Activated naive CD4-positive, alpha-beta T cell treated with anti-CD3 and anti-CD28 coated beads, Interleukin-2, amount 50 U/mL, for 72 hours (primary cell): ENCODE measurements at regions not wholly inside any gene's neighbourhood (a gene's known extent, or its start where the extent isn't known, plus 50 kb on each side); places are given as distances from the start of the nearest gene placed in this dataset.
"Not testable (repeated sequence)": the region's sequence is repeated elsewhere in the genome, so short reads cannot be mapped to it uniquely, and the experiment has no call there.

Experiments used
- ATAC-seq, 2 donors: fragments of 150-1000 bp; cut with Tn5 transposase; 2 replicates each; pipeline ENCODE4 v1.10.0; 2021; ENCODE audit warnings: mild to moderate bottlenecking in 2 of 2, moderate library complexity in 2 of 2
- DNase-seq, 2 donors: peaks; one replicate each; pipeline ENCODE4 v3.0.0; 2021 to 2022; ENCODE audit warnings: low spot score in 2 of 2
- H3K27ac Mint-ChIP-seq, 2 donors: one replicate each; pipeline ENCODE4 v1.8.0; 2022; ENCODE audit warnings: mild to moderate bottlenecking in 2 of 2, mixed read lengths in 2 of 2
- H3K36me3 Mint-ChIP-seq, 2 donors: one replicate each; pipeline ENCODE4 v1.8.0; 2022; ENCODE audit warnings: mixed read lengths in 2 of 2
- H3K9me3 Mint-ChIP-seq, 2 donors: one replicate each; pipeline ENCODE4 v1.8.0; 2022; ENCODE audit warnings: mixed read lengths in 2 of 2

- ATAC-seq (no peak), DNase-seq (no peak)
- peaks cover 5 to 7% of the 10 kb centered on the region in 2 donors for H3K9me3 Mint-ChIP-seq
- H3K36me3 Mint-ChIP-seq = no peaks in the 10 kb centered on the region
- no peak overlapping the region for H3K27ac Mint-ChIP-seq
These were observed 178.3 kb downstream of the CAVIN4 start for GRCh38 chr9:100756217-100756616.

- DNase-seq (no peak), ATAC-seq (no peak)
- peaks cover 10 to 20% of the 10 kb centered on the region in 2 donors for H3K9me3 Mint-ChIP-seq
- no peak overlapping the region for H3K27ac Mint-ChIP-seq
- H3K36me3 Mint-ChIP-seq = no peaks in the 10 kb centered on the region
These were observed 181.3 kb downstream of the CAVIN4 start for GRCh38 chr9:100759215-100759614.

- H3K27ac Mint-ChIP-seq = no peak overlapping the region
- ATAC-seq (no peak), DNase-seq (no peak)
- no peaks in the 10 kb centered on the region for H3K36me3 Mint-ChIP-seq
- peaks cover 5 to 13% of the 10 kb centered on the region in 2 donors for H3K9me3 Mint-ChIP-seq
These were observed 183.5 kb downstream of the CAVIN4 start for GRCh38 chr9:100761276-100761802.

GRCh38 chr9:100774326-100774725 lies 196.4 kb downstream of the CAVIN4 start:
- no peak for DNase-seq
- no peak overlapping the region for H3K27ac Mint-ChIP-seq
- ATAC-seq = no peak
- peaks cover 0 to 8% of the 10 kb centered on the region in 2 donors for H3K9me3 Mint-ChIP-seq
- H3K36me3 Mint-ChIP-seq = peaks cover 0 to 8% of the 10 kb centered on the region in 2 donors

GRCh38 chr9:100774962-100775361 lies 197.1 kb downstream of the CAVIN4 start:
- no peak for DNase-seq
- Mint-ChIP-seq H3K27ac (no peak overlapping the region), H3K9me3 (peaks cover 0 to 8% of the 10 kb centered on the region in 2 donors), H3K36me3 (peaks cover 0 to 8% of the 10 kb centered on the region in 2 donors)
- no peak for ATAC-seq

GRCh38 chr9:100775912-100776311 lies 198.0 kb downstream of the CAVIN4 start:
- H3K27ac Mint-ChIP-seq = no peak overlapping the region
- DNase-seq = no peak
- H3K36me3 Mint-ChIP-seq = peaks cover 0 to 8% of the 10 kb centered on the region in 2 donors
- peaks cover 0 to 8% of the 10 kb centered on the region in 2 donors for H3K9me3 Mint-ChIP-seq
- ATAC-seq = no peak

DNA sequence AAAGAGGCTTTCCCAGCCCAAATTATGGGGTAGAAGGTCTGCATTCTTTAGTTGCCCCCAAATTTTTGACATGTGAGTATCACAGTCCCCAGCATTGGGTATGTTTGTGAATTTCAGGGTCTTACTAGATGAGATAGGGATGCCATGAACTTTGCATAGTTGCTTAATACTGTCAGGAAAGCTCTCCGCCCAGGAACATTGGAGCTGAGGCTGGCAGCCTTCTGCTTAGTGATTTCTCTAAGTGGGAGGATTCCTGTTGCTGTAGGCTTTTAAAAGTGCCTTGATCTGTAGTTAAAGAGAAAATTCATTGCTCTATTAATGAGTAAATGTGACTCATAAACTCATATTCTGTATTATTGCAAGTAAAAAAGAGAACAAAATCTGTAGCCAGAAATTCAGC lies 206.9 kb downstream of the CAVIN4 start:
- ATAC-seq (no peak), DNase-seq (no peak)
- Mint-ChIP-seq H3K9me3 (no peaks in the 10 kb centered on the region), H3K27ac (no peak overlapping the region), H3K36me3 (no peaks in the 10 kb centered on the region)

DNA sequence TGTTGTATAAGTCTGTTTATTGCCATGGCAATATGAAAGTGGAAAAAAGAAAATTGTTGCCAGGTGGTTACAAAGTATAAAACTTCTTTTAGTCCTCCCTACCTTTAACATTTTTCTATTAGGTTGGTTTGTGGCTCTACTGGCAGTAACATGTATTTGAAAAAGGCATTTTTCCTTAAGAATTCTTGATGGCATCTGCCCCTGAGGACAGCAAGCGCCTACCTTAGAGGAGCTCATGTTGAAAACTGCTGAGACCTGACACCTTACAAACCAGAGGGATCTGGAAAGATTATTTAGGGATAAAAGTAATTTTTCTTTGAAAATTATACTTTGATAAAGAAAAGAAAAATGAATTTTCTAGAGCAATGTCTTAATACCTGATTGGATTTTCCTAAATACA lies 208.1 kb downstream of the CAVIN4 start:
- Mint-ChIP-seq H3K36me3 (no peaks in the 10 kb centered on the region), H3K9me3 (peaks cover 0 to 5% of the 10 kb centered on the region in 2 donors), H3K27ac (no peak overlapping the region)
- no peak for DNase-seq
- no peak for ATAC-seq

DNA sequence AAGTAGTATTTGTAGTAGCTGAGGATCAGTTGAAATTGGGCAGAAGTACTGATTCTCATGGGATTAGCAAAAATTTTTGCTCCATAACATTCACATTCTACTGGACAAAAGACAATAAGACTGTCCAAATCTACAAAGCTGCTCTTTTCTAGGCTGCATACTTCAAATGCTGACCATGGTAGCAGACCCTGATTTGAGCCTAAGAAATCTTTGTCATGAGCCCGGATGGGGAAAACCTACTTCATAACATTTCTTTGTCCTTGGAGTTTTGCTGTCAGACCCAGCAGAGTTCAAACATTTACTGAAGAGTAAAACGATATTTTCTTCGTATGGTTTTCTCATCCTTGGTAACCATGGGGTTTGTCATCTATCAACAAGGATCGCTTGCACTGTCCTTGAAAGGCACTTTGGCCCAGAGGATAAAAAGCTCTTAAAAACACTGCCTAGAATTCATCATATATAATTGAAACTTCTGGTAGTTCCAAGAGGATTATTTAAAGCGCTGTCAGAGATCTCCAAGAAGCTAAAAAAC lies 216.9 kb downstream of the CAVIN4 start:
- DNase-seq = no peak
- ATAC-seq = no peak
- no peaks in the 10 kb centered on the region for H3K36me3 Mint-ChIP-seq
- peaks cover 5% of the 10 kb centered on the region in 2 donors for H3K9me3 Mint-ChIP-seq
- no peak overlapping the region for H3K27ac Mint-ChIP-seq

DNA sequence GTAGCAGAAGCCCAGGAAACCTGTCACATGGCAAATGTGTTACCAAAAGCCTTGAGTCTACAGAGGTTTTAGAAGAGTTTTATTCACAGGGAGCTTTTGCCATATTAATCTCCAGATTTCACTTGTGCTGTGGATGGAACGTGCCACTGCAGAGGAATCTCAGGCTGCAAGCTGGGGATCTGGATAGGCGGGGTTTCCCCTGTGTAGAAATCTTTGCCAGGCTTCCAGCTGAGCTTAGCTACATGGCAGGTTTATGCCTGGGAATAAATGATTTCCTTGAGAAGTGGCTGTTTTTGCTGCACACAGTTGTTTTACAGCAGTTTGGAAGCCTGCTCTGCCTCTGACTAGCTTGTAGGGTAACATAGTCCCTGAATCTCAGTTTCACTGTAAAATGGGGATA lies 224.6 kb upstream of the PLPPR1 start:
- DNase-seq (no peak), ATAC-seq (no peak)
- no peak overlapping the region for H3K27ac Mint-ChIP-seq
- no peaks in the 10 kb centered on the region for H3K36me3 Mint-ChIP-seq
- H3K9me3 Mint-ChIP-seq = peaks cover 3 to 9% of the 10 kb centered on the region in 2 donors

GRCh38 chr9:100811643-100812042 lies 216.9 kb upstream of the PLPPR1 start:
- H3K27ac Mint-ChIP-seq = no peak overlapping the region
- peaks cover 11 to 15% of the 10 kb centered on the region in 2 donors for H3K9me3 Mint-ChIP-seq
- no peaks in the 10 kb centered on the region for H3K36me3 Mint-ChIP-seq
- no peak for DNase-seq
- ATAC-seq = no peak

DNA sequence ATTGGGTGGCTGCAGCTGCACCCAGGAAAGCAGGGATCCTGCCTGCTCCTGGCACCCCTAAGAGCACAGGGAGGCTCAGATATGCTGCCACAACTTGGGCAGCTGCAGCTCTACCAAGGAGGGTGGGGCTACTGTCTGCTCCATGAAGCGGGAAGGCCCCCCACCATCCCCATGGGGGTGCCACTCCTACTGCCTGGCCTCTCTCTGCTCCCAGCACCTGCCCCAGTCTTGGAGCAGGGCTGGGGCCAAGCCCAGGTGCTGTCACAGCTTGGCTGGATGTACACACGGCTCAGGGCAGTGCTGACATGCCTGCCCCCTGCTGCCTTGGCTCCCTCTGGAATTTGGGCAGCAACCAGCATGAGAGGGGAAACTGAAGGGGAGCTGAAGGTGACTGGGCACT lies 214.7 kb upstream of the PLPPR1 start:
- ATAC-seq = no peak
- DNase-seq = no peak
- no peak overlapping the region for H3K27ac Mint-ChIP-seq
- no peaks in the 10 kb centered on the region for H3K36me3 Mint-ChIP-seq
- H3K9me3 Mint-ChIP-seq = peaks cover 11 to 15% of the 10 kb centered on the region in 2 donors

- peaks cover 12 to 15% of the 10 kb centered on the region in 2 donors for H3K9me3 Mint-ChIP-seq
- no peak for DNase-seq
- no peak overlapping the region for H3K27ac Mint-ChIP-seq
- H3K36me3 Mint-ChIP-seq = no peaks in the 10 kb centered on the region
- ATAC-seq = no peak
These were observed 208.5 kb upstream of the PLPPR1 start for GRCh38 chr9:100819980-100820379.

GRCh38 chr9:100833035-100833434 lies 195.5 kb upstream of the PLPPR1 start:
- H3K36me3 Mint-ChIP-seq, DNase-seq, ATAC-seq, H3K27ac Mint-ChIP-seq, H3K9me3 Mint-ChIP-seq: not testable (repeated sequence)

GRCh38 chr9:100838857-100839256 lies 189.7 kb upstream of the PLPPR1 start:
- DNase-seq (no peak), ATAC-seq (no peak)
- no peak overlapping the region for H3K27ac Mint-ChIP-seq
- H3K36me3 Mint-ChIP-seq = no peaks in the 10 kb centered on the region
- H3K9me3 Mint-ChIP-seq = no peaks in the 10 kb centered on the region

DNA sequence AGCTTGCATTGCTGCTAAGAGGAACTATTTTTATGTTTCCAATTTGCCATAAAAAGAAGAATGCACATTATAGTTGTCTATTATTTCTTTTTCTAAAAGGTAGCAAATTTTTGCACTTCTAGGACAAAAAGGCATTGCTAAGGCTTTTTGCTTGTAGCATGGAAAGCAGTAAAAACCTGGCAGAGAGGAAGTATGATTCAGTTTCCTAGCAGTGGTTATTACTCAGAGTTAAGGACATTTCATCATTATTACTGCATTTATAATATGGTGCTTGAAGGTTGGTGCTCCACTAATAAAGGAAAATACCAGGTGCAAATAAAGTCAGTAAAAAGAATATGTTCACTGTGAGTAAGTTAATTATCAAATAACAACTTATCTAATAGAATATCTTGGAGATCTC lies 179.8 kb upstream of the PLPPR1 start:
- no peak overlapping the region for H3K27ac Mint-ChIP-seq
- H3K9me3 Mint-ChIP-seq = peaks cover 1% of the 10 kb centered on the region in 2 donors
- ATAC-seq (no peak), DNase-seq (no peak)
- H3K36me3 Mint-ChIP-seq = no peaks in the 10 kb centered on the region

GRCh38 chr9:100852088-100852487 lies 176.4 kb upstream of the PLPPR1 start:
- ATAC-seq = no peak
- H3K9me3 Mint-ChIP-seq = peaks cover 6 to 7% of the 10 kb centered on the region in 2 donors
- no peak overlapping the region for H3K27ac Mint-ChIP-seq
- no peaks in the 10 kb centered on the region for H3K36me3 Mint-ChIP-seq
- DNase-seq = no peak

DNA sequence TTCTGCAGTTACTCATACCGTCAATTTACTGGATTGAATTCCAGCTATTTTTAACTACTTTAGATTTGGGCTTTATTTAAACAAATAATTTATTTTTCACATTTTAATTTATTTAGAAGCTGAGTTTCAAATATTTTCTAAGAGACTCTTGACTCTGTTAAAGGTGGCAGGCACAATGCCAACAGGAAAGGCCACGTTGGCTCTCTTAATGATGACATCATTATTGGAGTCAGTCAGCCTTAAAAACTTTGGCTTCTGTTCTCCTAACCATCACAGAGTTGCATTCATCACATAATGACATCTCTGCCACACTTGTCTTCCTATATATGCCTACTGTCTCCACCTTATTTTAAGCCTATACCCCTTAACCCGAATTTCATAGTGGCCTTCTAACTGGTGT lies 172.3 kb upstream of the PLPPR1 start:
- DNase-seq (no peak), ATAC-seq (no peak)
- H3K27ac Mint-ChIP-seq = no peak overlapping the region
- peaks cover 11 to 12% of the 10 kb centered on the region in 2 donors for H3K9me3 Mint-ChIP-seq
- no peaks in the 10 kb centered on the region for H3K36me3 Mint-ChIP-seq
